Gastroesophageal sphincter (tissue), 4 donors: ENCODE measurements at regions not wholly inside any gene's neighbourhood (a gene's known extent, or its start where the extent isn't known, plus 50 kb on each side); places are given as distances from the start of the nearest gene placed in this dataset.
"Not testable (repeated sequence)": the region's sequence is repeated elsewhere in the genome, so short reads cannot be mapped to it uniquely, and the experiment has no call there.

Experiments
- ATAC-seq: fragments of 150-250 bp; one replicate; pipeline ENCODE4 v1.9.1; 2016; ENCODE audit warnings: mild to moderate bottlenecking, moderate library complexity
- H3K27ac ChIP-seq, 4 donors: fragments of 200-600 bp; sonication (generic) in 3 of 4; 1 replicate in 3 of 4; 2 replicates in 1 of 4; pipeline ENCODE4 v1.5.1; 2016 to 2019
- H3K27me3 ChIP-seq: fragments of 200-600 bp; sonication (generic); one replicate; pipeline ENCODE4 v1.5.1; 2019
- H3K36me3 ChIP-seq, 2 donors: fragments of 200-600 bp; sonication (generic); one replicate each; pipeline ENCODE4 v1.5.1; 2019; ENCODE audit warnings: control low read depth in 1 of 2
- H3K4me1 ChIP-seq, 3 donors: fragments of 200-600 bp; sonication (generic); 1 replicate in 2 of 3; 2 replicates in 1 of 3; pipeline ENCODE4 v1.5.1; 2016 to 2019; ENCODE audit warnings: control low read depth in 2 of 3
- H3K4me3 ChIP-seq, 2 donors: fragments of 200-600 bp; sonication (generic); one replicate each; pipeline ENCODE4 v1.5.1; 2019; ENCODE audit warnings: mild to moderate bottlenecking in 1 of 2, moderate library complexity in 1 of 2
- H3K9me3 ChIP-seq, 3 donors: fragments of 200-600 bp; sonication (generic); one replicate each; pipeline ENCODE4 v1.5.1; 2017 to 2019; ENCODE audit warnings: control low read depth in 2 of 3
- EP300 ChIP-seq: sonication (generic); formaldehyde crosslinking; IDR thresholded peaks from one replicate; pipeline ENCODE4 v1.6.1; 2017; ENCODE audit warnings: antibody characterized with exemption, mild to moderate bottlenecking
- POLR2A ChIP-seq, 2 donors: fragments of 450-650 bp; IDR thresholded peaks; one replicate each; pipeline ENCODE4 v1.6.1; 2017; ENCODE audit warnings: antibody characterized with exemption in 2 of 2, mild to moderate bottlenecking in 2 of 2, moderate library complexity in 1 of 2
- POLR2AphosphoS5 ChIP-seq: sonication (generic); formaldehyde crosslinking; IDR thresholded peaks from one replicate; pipeline ENCODE4 v1.6.1; 2017; ENCODE audit warnings: antibody characterized with exemption
- WGBS, 2 donors: methylation state at CpG; one replicate each; pipeline ENCODE4 v1.1.5; 2018; ENCODE audit warnings: low coverage in 1 of 2; 5-methylcytosine and 5-hydroxymethylcytosine counted together
- TF ChIP-seq, protein P1 (sequence below), 4 experiments: fragments of 200-600 bp in 2 of 4; fragments of 450-650 bp in 2 of 4; sonication (generic) in 1 of 4; IDR thresholded peaks; one replicate each; pipeline ENCODE4 v1.5.1; 2017 to 2019; ENCODE audit warnings: antibody characterized with exemption in 4 of 4, mild to moderate bottlenecking in 2 of 4, moderate library complexity in 2 of 4

DNA sequence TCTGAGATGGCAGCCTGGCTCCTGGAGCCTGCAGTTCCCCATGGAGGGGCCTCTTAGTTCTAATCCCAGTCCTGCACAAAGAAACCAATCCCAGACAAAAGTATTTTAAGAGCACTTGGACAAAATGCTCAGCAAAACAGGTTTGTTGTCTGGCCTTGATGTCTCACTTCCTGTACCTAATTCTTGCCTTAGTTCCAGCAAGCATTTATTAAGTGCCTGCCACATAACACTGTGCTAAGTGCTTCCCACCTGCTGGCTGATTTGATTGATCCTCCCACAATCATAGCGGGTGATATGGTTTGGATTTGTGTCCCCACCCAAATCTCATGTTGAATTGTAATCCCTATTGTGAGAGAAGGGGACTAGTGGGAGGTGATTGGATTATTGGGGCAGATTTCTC is 65.7 kb upstream of the HABP2 start:
- peak overlapping the region in 1 of 4 donors; percentile 2 for H3K27ac ChIP-seq
- H3K9me3 ChIP-seq, result peaks cover 0 to 3% (median 0%) of the 10 kb centered on the region in 3 donors
- no peak overlapping the region for H3K4me3 ChIP-seq
- no peak for ATAC-seq
- no peaks in the 10 kb centered on the region for H3K36me3 ChIP-seq
- H3K27me3 ChIP-seq, result no peaks in the 10 kb centered on the region
- WGBS, 2 donors, result 89 to 100% methylated on average over 1 of the region's 1 CpG
- TF ChIP-seq POLR2A (IDR thresholded peaks at IDR 0.05), result no peak
- TF ChIP-seq POLR2AphosphoS5, result no peak
- TF ChIP-seq EP300, result no peak
- TF ChIP-seq, protein P1, sequence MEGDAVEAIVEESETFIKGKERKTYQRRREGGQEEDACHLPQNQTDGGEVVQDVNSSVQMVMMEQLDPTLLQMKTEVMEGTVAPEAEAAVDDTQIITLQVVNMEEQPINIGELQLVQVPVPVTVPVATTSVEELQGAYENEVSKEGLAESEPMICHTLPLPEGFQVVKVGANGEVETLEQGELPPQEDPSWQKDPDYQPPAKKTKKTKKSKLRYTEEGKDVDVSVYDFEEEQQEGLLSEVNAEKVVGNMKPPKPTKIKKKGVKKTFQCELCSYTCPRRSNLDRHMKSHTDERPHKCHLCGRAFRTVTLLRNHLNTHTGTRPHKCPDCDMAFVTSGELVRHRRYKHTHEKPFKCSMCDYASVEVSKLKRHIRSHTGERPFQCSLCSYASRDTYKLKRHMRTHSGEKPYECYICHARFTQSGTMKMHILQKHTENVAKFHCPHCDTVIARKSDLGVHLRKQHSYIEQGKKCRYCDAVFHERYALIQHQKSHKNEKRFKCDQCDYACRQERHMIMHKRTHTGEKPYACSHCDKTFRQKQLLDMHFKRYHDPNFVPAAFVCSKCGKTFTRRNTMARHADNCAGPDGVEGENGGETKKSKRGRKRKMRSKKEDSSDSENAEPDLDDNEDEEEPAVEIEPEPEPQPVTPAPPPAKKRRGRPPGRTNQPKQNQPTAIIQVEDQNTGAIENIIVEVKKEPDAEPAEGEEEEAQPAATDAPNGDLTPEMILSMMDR (IDR thresholded peaks at IDR 0.05), result no peak
- peaks cover 0 to 7% (median 4%) of the 10 kb centered on the region in 3 donors for H3K4me1 ChIP-seq

GRCh38 chr10:113488186-113488585 is 64.7 kb upstream of the HABP2 start:
- Histone ChIP-seq H3K4me3 (no peak overlapping the region), H3K27me3 (no peaks in the 10 kb centered on the region), H3K4me1 (peaks cover 0 to 18% (median 10%) of the 10 kb centered on the region in 3 donors), H3K27ac (no peak overlapping the region), H3K36me3 (no peaks in the 10 kb centered on the region), H3K9me3 (no peaks in the 10 kb centered on the region)
- no peak for ATAC-seq
- TF ChIP-seq POLR2AphosphoS5, result no peak
- TF ChIP-seq EP300, result no peak
- no peak for TF ChIP-seq POLR2A (IDR thresholded peaks at IDR 0.05)
- TF ChIP-seq, protein P1 (IDR thresholded peaks at IDR 0.05), result no peak

DNA sequence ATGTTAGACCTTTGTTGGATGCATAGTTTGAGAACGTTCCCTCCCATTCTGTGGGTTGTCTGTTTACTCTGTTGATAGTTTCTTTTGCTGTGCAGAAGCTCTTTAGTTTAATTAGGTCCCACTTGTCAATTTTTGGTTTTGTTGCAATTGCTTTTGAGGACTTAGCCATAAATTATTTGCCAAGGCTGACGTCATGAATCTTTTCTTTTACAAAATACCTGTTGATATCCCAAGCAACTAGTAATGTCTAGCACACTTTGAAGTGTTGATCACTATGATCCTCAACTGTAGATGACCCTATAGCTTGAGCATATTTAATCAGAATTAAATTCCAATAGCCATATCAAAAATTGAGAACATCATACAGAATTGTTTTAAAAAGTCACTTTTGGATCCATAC is 63.3 kb upstream of the HABP2 start:
- not testable (repeated sequence) for H3K9me3 ChIP-seq, H3K36me3 ChIP-seq, H3K4me3 ChIP-seq, ATAC-seq, H3K27me3 ChIP-seq, H3K27ac ChIP-seq
- peaks cover 0 to 31% (median 15%) of the 10 kb centered on the region in 3 donors for H3K4me1 ChIP-seq
- WGBS, 2 donors, result 74 to 100% methylated on average over 2 of the region's 2 CpGs

DNA sequence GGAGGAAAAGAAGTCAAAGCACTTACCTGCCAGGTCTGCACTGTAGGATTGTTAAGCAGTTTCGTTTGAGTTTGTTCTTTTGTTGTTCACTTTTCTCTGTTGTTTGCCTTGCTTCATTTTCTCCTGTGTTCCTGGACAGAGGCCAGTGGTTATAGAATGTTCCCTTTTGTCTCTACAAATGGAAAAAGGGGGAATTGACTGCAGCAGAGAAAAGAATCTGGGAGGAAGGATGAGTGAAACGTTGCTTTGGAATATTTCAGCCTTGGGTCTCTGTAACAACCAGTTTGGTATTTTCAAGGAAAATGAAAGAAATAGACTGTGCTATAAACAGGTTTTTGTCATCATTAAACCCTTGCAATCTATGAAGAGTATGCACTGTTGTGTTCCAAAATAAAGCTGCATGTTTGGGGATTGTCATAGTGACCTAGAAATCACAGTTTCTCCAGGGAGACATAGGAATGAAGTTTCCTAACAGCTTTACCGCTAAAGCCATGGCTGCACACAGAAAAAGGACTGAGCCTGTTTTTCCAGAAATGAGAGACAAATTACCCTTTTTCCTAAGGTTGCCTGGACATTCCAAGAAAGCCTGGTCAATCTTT is 60.8 kb upstream of the HABP2 start:
- Histone ChIP-seq H3K27me3 (no peaks in the 10 kb centered on the region), H3K4me1 (peaks cover 0 to 52% (median 20%) of the 10 kb centered on the region in 3 donors), H3K27ac (peak overlapping the region in 3 of 4 donors; percentile 51 to 73 (median 66)), H3K36me3 (no peaks in the 10 kb centered on the region), H3K9me3 (no peaks in the 10 kb centered on the region), H3K4me3 (no peak overlapping the region)
- WGBS, 2 donors, result 4 to 10% methylated on average over 3 of the region's 3 CpGs
- TF ChIP-seq POLR2A (IDR thresholded peaks at IDR 0.05) (no peak), POLR2AphosphoS5 (peak; percentile 21)
- ATAC-seq, result peak; percentile 72

DNA sequence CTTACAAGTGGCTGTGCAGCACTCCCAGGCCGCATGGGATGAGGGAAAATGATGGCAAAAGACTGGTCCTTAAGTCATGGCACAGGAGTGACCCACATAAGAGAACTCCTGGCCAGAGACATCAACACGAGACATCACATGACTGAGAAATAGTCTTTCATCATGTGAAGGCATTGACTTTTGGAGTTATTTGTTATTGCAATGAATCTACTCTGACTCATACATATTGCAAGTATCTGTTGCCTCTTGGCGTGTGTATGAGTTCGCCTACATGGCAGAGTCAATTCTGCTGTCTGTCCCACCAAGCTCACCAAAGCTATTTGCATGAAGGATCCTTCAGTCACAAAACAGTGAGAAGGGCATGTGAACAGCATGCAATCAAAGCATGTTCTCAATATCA is 59.7 kb upstream of the HABP2 start:
- no peaks in the 10 kb centered on the region for H3K36me3 ChIP-seq
- H3K27me3 ChIP-seq, result no peaks in the 10 kb centered on the region
- H3K4me1 ChIP-seq, result peaks cover 0 to 52% (median 20%) of the 10 kb centered on the region in 3 donors
- TF ChIP-seq, protein P1 (IDR thresholded peaks at IDR 0.05), result no peak
- no peak for TF ChIP-seq POLR2A (IDR thresholded peaks at IDR 0.05)
- no peak for TF ChIP-seq POLR2AphosphoS5
- no peak for TF ChIP-seq EP300
- H3K9me3 ChIP-seq, result no peaks in the 10 kb centered on the region
- no peak overlapping the region for H3K4me3 ChIP-seq
- peak; percentile 14 for ATAC-seq
- H3K27ac ChIP-seq, result peak overlapping the region in 3 of 4 donors; percentile 51 to 73 (median 66)
- WGBS, 2 donors, result 88 to 100% methylated on average over 4 of the region's 4 CpGs

DNA sequence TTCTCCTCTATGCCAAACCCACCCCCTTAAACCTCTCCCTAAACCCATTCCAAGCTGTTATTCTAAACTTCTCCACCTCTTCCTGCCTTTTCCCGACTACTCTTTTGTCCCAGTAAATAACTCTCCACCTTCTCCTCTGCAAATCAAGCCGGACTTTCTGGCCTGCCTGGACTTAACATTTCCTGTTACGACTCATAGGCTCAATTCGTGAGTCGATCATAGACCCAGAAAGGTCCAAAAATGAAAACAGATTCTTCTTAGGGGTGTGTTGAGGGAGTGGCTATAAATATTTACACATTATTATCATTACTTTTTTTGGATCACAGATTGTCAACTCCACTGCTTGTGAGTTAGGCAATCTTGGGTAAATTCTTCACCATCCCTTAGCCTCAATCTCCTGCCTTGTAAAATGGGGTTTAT is 59.0 kb upstream of the HABP2 start:
- peaks cover 0 to 52% (median 20%) of the 10 kb centered on the region in 3 donors for H3K4me1 ChIP-seq
- H3K27ac ChIP-seq, result peak overlapping the region in 2 of 4 donors; percentile 34 to 73
- H3K9me3 ChIP-seq, result no peaks in the 10 kb centered on the region
- WGBS, 2 donors, result 38 to 54% methylated on average over 5 of the region's 5 CpGs
- peak; percentile 40 for ATAC-seq
- no peak overlapping the region for H3K4me3 ChIP-seq
- TF ChIP-seq, protein P1 (IDR thresholded peaks at IDR 0.05), result no peak
- no peak for TF ChIP-seq POLR2A (IDR thresholded peaks at IDR 0.05)
- TF ChIP-seq EP300, result no peak
- TF ChIP-seq POLR2AphosphoS5, result no peak
- no peaks in the 10 kb centered on the region for H3K36me3 ChIP-seq
- no peaks in the 10 kb centered on the region for H3K27me3 ChIP-seq
